A673 (cell line): ENCODE measurements at regions not wholly inside any gene's neighbourhood (a gene's known extent, or its start where the extent isn't known, plus 50 kb on each side); places are given as distances from the start of the nearest gene placed in this dataset.

Experiments used
- BruUV-seq: library from RNA; stranded (reverse); fragments of 400-500 nt; replicated peaks from 2 replicates; lab custom pipeline; 2021; lab: Mats Ljungman, UMichigan
- CTCF ChIA-PET: fragments of 300-600 bp; sonication (Branson Sonifier 250); formaldehyde crosslinking; loops from one replicate; lab custom pipeline; 2022; ENCODE audit warnings: antibody characterized with exemption; lab: Charles Lee
- POLR2A ChIA-PET: fragments of 300-600 bp; sonication (Branson Sonifier 250); formaldehyde crosslinking; loops from one replicate; lab custom pipeline; 2022; ENCODE audit warnings: antibody characterized with exemption; ENCODE audit not compliant: low non-redundant PET; lab: Charles Lee
- DNase-seq: peaks from one replicate; pipeline ENCODE4 v3.0.0-alpha.2; 2015; ENCODE audit warnings: low spot score
- H3K27ac ChIP-seq: fragments of 200-600 bp; sonication (generic); 2 replicates; pipeline ENCODE4 v1.5.1; 2016; ENCODE audit warnings: mixed run types, low read depth, mild to moderate bottlenecking, mixed read lengths, antibody characterized with exemption, low read length; ENCODE audit not compliant: poor library complexity, severe bottlenecking
- H3K27me3 ChIP-seq: fragments of 200-600 bp; sonication (generic); replicated peaks from 2 replicates; pipeline ENCODE4 v1.6.1; 2017; ENCODE audit warnings: mixed run types, low read depth, mild to moderate bottlenecking, mixed read lengths, antibody characterized with exemption, low read length; ENCODE audit not compliant: insufficient read depth, poor library complexity
- H3K36me3 ChIP-seq: fragments of 200-600 bp; sonication (generic); 2 replicates; pipeline ENCODE4 v1.6.1; 2016; ENCODE audit warnings: mixed run types, mild to moderate bottlenecking, mixed read lengths, antibody characterized with exemption, low read length; ENCODE audit not compliant: insufficient read depth, poor library complexity, severe bottlenecking
- H3K4me1 ChIP-seq: fragments of 200-600 bp; sonication (generic); 2 replicates; pipeline ENCODE4 v1.6.1; 2017; ENCODE audit warnings: mixed run types, mild to moderate bottlenecking, mixed read lengths, antibody characterized with exemption, low read length; ENCODE audit not compliant: insufficient read depth, poor library complexity, severe bottlenecking
- H3K4me3 ChIP-seq: fragments of 200-600 bp; sonication (generic); 2 replicates; pipeline ENCODE4 v1.5.1; 2016; ENCODE audit warnings: low read depth, mixed run types, mild to moderate bottlenecking, mixed read lengths, low read length; ENCODE audit not compliant: poor library complexity, severe bottlenecking
- H3K9me3 ChIP-seq: fragments of 200-600 bp; sonication (generic); 2 replicates; pipeline ENCODE4 v1.6.1; 2016; ENCODE audit warnings: mixed run types, low read depth, mild to moderate bottlenecking, mixed read lengths, antibody characterized with exemption, low read length; ENCODE audit not compliant: poor library complexity, severe bottlenecking
- EZH2 ChIP-seq: fragments of 200-600 bp; sonication (generic); IDR thresholded peaks from 2 replicates; pipeline ENCODE4 v1.6.1; 2017; ENCODE audit warnings: borderline replicate concordance, low read depth, mild to moderate bottlenecking, mixed read lengths, antibody characterized with exemption, low read length; ENCODE audit not compliant: poor library complexity, severe bottlenecking
- intact Hi-C: fragments of 100-400 bp; cut with micrococcal nuclease; formaldehyde crosslinking; loops from one replicate; pipeline ENCODE4 v1.10.0; 2022; ENCODE audit not compliant: unreplicated experiment
- TF ChIP-seq, protein P1 (sequence below): fragments of 300-800, 200-600 bp; sonication (generic); conservative IDR thresholded peaks from 2 replicates; pipeline ENCODE4 v1.5.1; 2017; ENCODE audit warnings: low read depth, mild to moderate bottlenecking, antibody characterized with exemption, low read length, moderate library complexity, mixed read lengths

DNA sequence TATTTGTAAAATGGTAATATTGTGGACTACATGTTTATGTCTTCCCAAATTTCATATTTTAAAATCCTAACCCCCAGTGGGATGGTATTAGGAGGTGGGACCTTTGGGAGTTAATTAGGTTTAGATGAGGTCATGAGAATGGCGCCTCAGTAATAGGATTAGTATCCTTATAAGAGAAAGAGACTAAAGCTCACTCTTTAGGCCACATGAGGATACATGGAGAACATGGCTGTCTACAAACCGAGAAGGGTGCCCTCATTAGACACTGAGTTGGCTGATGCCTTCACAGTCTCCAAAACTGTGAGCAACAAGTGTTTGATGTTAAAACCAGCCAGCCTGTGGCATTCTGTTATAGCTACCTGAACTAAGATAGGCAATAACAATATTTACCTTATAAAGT, 58.3 kb upstream of the OTOGL start:
- peak; percentile 65 for DNase-seq
- no TSS peak for BruUV-seq
- Histone ChIP-seq H3K27me3 (no peaks in the 10 kb centered on the region), H3K9me3 (no peaks in the 10 kb centered on the region), H3K27ac (no peak overlapping the region), H3K4me1 (peaks cover 10% of the 10 kb centered on the region), H3K4me3 (no peak overlapping the region), H3K36me3 (no peaks in the 10 kb centered on the region)
- intact Hi-C loops, result no loop called here
- ChIA-PET CTCF (no interaction called here), POLR2A (no interaction called here)
- TF ChIP-seq, protein P1, sequence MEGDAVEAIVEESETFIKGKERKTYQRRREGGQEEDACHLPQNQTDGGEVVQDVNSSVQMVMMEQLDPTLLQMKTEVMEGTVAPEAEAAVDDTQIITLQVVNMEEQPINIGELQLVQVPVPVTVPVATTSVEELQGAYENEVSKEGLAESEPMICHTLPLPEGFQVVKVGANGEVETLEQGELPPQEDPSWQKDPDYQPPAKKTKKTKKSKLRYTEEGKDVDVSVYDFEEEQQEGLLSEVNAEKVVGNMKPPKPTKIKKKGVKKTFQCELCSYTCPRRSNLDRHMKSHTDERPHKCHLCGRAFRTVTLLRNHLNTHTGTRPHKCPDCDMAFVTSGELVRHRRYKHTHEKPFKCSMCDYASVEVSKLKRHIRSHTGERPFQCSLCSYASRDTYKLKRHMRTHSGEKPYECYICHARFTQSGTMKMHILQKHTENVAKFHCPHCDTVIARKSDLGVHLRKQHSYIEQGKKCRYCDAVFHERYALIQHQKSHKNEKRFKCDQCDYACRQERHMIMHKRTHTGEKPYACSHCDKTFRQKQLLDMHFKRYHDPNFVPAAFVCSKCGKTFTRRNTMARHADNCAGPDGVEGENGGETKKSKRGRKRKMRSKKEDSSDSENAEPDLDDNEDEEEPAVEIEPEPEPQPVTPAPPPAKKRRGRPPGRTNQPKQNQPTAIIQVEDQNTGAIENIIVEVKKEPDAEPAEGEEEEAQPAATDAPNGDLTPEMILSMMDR, result no peak
- TF ChIP-seq EZH2, result no peak

- no TSS peak for BruUV-seq
- ChIA-PET POLR2A (no interaction called here), CTCF (no interaction called here)
- intact Hi-C loops, result no loop called here
- no peak overlapping the region for H3K27ac ChIP-seq
- peaks cover 10% of the 10 kb centered on the region for H3K4me1 ChIP-seq
- TF ChIP-seq EZH2, result no peak
- TF ChIP-seq, protein P1, result no peak
- H3K4me3 ChIP-seq, result no peak overlapping the region
- no peaks in the 10 kb centered on the region for H3K36me3 ChIP-seq
- DNase-seq, result peak; percentile 82
- H3K9me3 ChIP-seq, result no peaks in the 10 kb centered on the region
- no peaks in the 10 kb centered on the region for H3K27me3 ChIP-seq
Observed at GRCh38 chr12:80040075-80040738, 59.1 kb upstream of the OTOGL start.

- intact Hi-C loops, result no loop called here
- H3K4me3 ChIP-seq, result no peak overlapping the region
- BruUV-seq, result no TSS peak
- TF ChIP-seq EZH2, result no peak
- TF ChIP-seq, protein P1, result no peak
- ChIA-PET CTCF (no interaction called here), POLR2A (no interaction called here)
- no peaks in the 10 kb centered on the region for H3K27me3 ChIP-seq
- no peak overlapping the region for H3K27ac ChIP-seq
- no peak for DNase-seq
- no peaks in the 10 kb centered on the region for H3K9me3 ChIP-seq
- peaks cover 10% of the 10 kb centered on the region for H3K4me1 ChIP-seq
- H3K36me3 ChIP-seq, result no peaks in the 10 kb centered on the region
Observed at GRCh38 chr12:80038062-80038560, 61.2 kb upstream of the OTOGL start.
